ENCODE measurements at regions not wholly inside any gene's neighbourhood (a gene's known extent, or its start where the extent isn't known, plus 50 kb on each side); places are given as distances from the start of the nearest gene placed in this dataset.

- no peaks in the 10 kb centered on the region for H3K27me3 ChIP-seq (ENCODE audit: low read depth, low read length)
- H3K4me1 ChIP-seq (ENCODE audit: control insufficient read depth in 1 of 2, insufficient read depth in 2 of 2, low read length in 2 of 2) = peaks cover under 1 to 4% of the 10 kb centered on the region in 2 donors
- no peaks in the 10 kb centered on the region for H3K36me3 ChIP-seq (ENCODE audit: control insufficient read depth in 1 of 2, insufficient read depth in 2 of 2, low read length in 2 of 2)
- H3K9me3 ChIP-seq (ENCODE audit: control insufficient read depth in 1 of 2, low read length in 2 of 2) = no peaks in the 10 kb centered on the region
- H3K4me3 ChIP-seq (ENCODE audit: low read depth in 1 of 2, low read length in 2 of 2) = no peak overlapping the region
- no peak overlapping the region for H3K27ac ChIP-seq (ENCODE audit: low read length)
These were observed 121.3 kb upstream of the JUN start for GRCh38 chr1:58905126-58905490.

GRCh38 chr1:58905628-58906221 lies 121.9 kb upstream of the JUN start:
- no peak overlapping the region for H3K27ac ChIP-seq (ENCODE audit: low read length)
- peaks cover 0 to 4% of the 10 kb centered on the region in 2 donors for H3K4me1 ChIP-seq (ENCODE audit: control insufficient read depth in 1 of 2, insufficient read depth in 2 of 2, low read length in 2 of 2)
- H3K27me3 ChIP-seq (ENCODE audit: low read depth, low read length) = no peaks in the 10 kb centered on the region
- no peaks in the 10 kb centered on the region for H3K36me3 ChIP-seq (ENCODE audit: control insufficient read depth in 1 of 2, insufficient read depth in 2 of 2, low read length in 2 of 2)
- H3K9me3 ChIP-seq (ENCODE audit: control insufficient read depth in 1 of 2, low read length in 2 of 2) = no peaks in the 10 kb centered on the region
- H3K4me3 ChIP-seq (ENCODE audit: low read depth in 1 of 2, low read length in 2 of 2) = no peak overlapping the region

- H3K4me1 ChIP-seq (ENCODE audit: control insufficient read depth in 1 of 2, insufficient read depth in 2 of 2, low read length in 2 of 2) = peaks cover 0 to 4% of the 10 kb centered on the region in 2 donors
- H3K4me3 ChIP-seq (ENCODE audit: low read depth in 1 of 2, low read length in 2 of 2) = no peak overlapping the region
- H3K9me3 ChIP-seq (ENCODE audit: control insufficient read depth in 1 of 2, low read length in 2 of 2) = no peaks in the 10 kb centered on the region
- no peaks in the 10 kb centered on the region for H3K27me3 ChIP-seq (ENCODE audit: low read depth, low read length)
- H3K27ac ChIP-seq (ENCODE audit: low read length) = no peak overlapping the region
- no peaks in the 10 kb centered on the region for H3K36me3 ChIP-seq (ENCODE audit: control insufficient read depth in 1 of 2, insufficient read depth in 2 of 2, low read length in 2 of 2)
These were observed 123.6 kb upstream of the JUN start for GRCh38 chr1:58907398-58907797.

GRCh38 chr1:58908561-58909560 lies 125.0 kb upstream of the JUN start:
- Histone ChIP-seq H3K27ac (ENCODE audit: low read length) (no peak overlapping the region), H3K4me3 (ENCODE audit: low read depth in 1 of 2, low read length in 2 of 2) (no peak overlapping the region), H3K9me3 (ENCODE audit: control insufficient read depth in 1 of 2, low read length in 2 of 2) (no peaks in the 10 kb centered on the region), H3K4me1 (ENCODE audit: control insufficient read depth in 1 of 2, insufficient read depth in 2 of 2, low read length in 2 of 2) (no peaks in the 10 kb centered on the region), H3K36me3 (ENCODE audit: control insufficient read depth in 1 of 2, insufficient read depth in 2 of 2, low read length in 2 of 2) (no peaks in the 10 kb centered on the region), H3K27me3 (ENCODE audit: low read depth, low read length) (no peaks in the 10 kb centered on the region)

GRCh38 chr1:58909914-58910681 lies 126.3 kb upstream of the JUN start:
- no peaks in the 10 kb centered on the region for H3K36me3 ChIP-seq (ENCODE audit: control insufficient read depth in 1 of 2, insufficient read depth in 2 of 2, low read length in 2 of 2)
- H3K27ac ChIP-seq (ENCODE audit: low read length) = no peak overlapping the region
- H3K27me3 ChIP-seq (ENCODE audit: low read depth, low read length) = no peaks in the 10 kb centered on the region
- no peaks in the 10 kb centered on the region for H3K9me3 ChIP-seq (ENCODE audit: control insufficient read depth in 1 of 2, low read length in 2 of 2)
- H3K4me3 ChIP-seq (ENCODE audit: low read depth in 1 of 2, low read length in 2 of 2) = no peak overlapping the region
- H3K4me1 ChIP-seq (ENCODE audit: control insufficient read depth in 1 of 2, insufficient read depth in 2 of 2, low read length in 2 of 2) = no peaks in the 10 kb centered on the region

- no peak overlapping the region for H3K4me3 ChIP-seq (ENCODE audit: low read depth in 1 of 2, low read length in 2 of 2)
- H3K27ac ChIP-seq (ENCODE audit: low read length) = no peak overlapping the region
- no peaks in the 10 kb centered on the region for H3K27me3 ChIP-seq (ENCODE audit: low read depth, low read length)
- H3K9me3 ChIP-seq (ENCODE audit: control insufficient read depth in 1 of 2, low read length in 2 of 2) = no peaks in the 10 kb centered on the region
- H3K4me1 ChIP-seq (ENCODE audit: control insufficient read depth in 1 of 2, insufficient read depth in 2 of 2, low read length in 2 of 2) = no peaks in the 10 kb centered on the region
- H3K36me3 ChIP-seq (ENCODE audit: control insufficient read depth in 1 of 2, insufficient read depth in 2 of 2, low read length in 2 of 2) = no peaks in the 10 kb centered on the region
These were observed 128.1 kb upstream of the JUN start for GRCh38 chr1:58911841-58912499.

GRCh38 chr1:58914925-58915324 lies 131.1 kb upstream of the JUN start:
- Histone ChIP-seq H3K9me3 (ENCODE audit: control insufficient read depth in 1 of 2, low read length in 2 of 2) (no peaks in the 10 kb centered on the region), H3K4me3 (ENCODE audit: low read depth in 1 of 2, low read length in 2 of 2) (no peak overlapping the region), H3K36me3 (ENCODE audit: control insufficient read depth in 1 of 2, insufficient read depth in 2 of 2, low read length in 2 of 2) (no peaks in the 10 kb centered on the region), H3K27ac (ENCODE audit: low read length) (no peak overlapping the region), H3K4me1 (ENCODE audit: control insufficient read depth in 1 of 2, insufficient read depth in 2 of 2, low read length in 2 of 2) (no peaks in the 10 kb centered on the region), H3K27me3 (ENCODE audit: low read depth, low read length) (no peaks in the 10 kb centered on the region)

- H3K4me3 ChIP-seq (ENCODE audit: low read depth in 1 of 2, low read length in 2 of 2) = no peak overlapping the region
- no peaks in the 10 kb centered on the region for H3K36me3 ChIP-seq (ENCODE audit: control insufficient read depth in 1 of 2, insufficient read depth in 2 of 2, low read length in 2 of 2)
- H3K27me3 ChIP-seq (ENCODE audit: low read depth, low read length) = no peaks in the 10 kb centered on the region
- H3K9me3 ChIP-seq (ENCODE audit: control insufficient read depth in 1 of 2, low read length in 2 of 2) = no peaks in the 10 kb centered on the region
- H3K27ac ChIP-seq (ENCODE audit: low read length) = no peak overlapping the region
- peaks cover 0 to under 1% of the 10 kb centered on the region in 2 donors for H3K4me1 ChIP-seq (ENCODE audit: control insufficient read depth in 1 of 2, insufficient read depth in 2 of 2, low read length in 2 of 2)
These were observed 133.6 kb upstream of the JUN start for GRCh38 chr1:58917436-58917835.

GRCh38 chr1:58919226-58919958 lies 135.5 kb upstream of the JUN start:
- no peaks in the 10 kb centered on the region for H3K9me3 ChIP-seq (ENCODE audit: control insufficient read depth in 1 of 2, low read length in 2 of 2)
- H3K4me3 ChIP-seq (ENCODE audit: low read depth in 1 of 2, low read length in 2 of 2) = no peak overlapping the region
- peaks cover 0 to 7% of the 10 kb centered on the region in 2 donors for H3K4me1 ChIP-seq (ENCODE audit: control insufficient read depth in 1 of 2, insufficient read depth in 2 of 2, low read length in 2 of 2)
- no peak overlapping the region for H3K27ac ChIP-seq (ENCODE audit: low read length)
- no peaks in the 10 kb centered on the region for H3K27me3 ChIP-seq (ENCODE audit: low read depth, low read length)
- H3K36me3 ChIP-seq (ENCODE audit: control insufficient read depth in 1 of 2, insufficient read depth in 2 of 2, low read length in 2 of 2) = no peaks in the 10 kb centered on the region

GRCh38 chr1:58919959-58920321 lies 136.1 kb upstream of the JUN start:
- Histone ChIP-seq H3K27ac (ENCODE audit: low read length) (no peak overlapping the region), H3K36me3 (ENCODE audit: control insufficient read depth in 1 of 2, insufficient read depth in 2 of 2, low read length in 2 of 2) (no peaks in the 10 kb centered on the region), H3K9me3 (ENCODE audit: control insufficient read depth in 1 of 2, low read length in 2 of 2) (no peaks in the 10 kb centered on the region), H3K27me3 (ENCODE audit: low read depth, low read length) (no peaks in the 10 kb centered on the region), H3K4me3 (ENCODE audit: low read depth in 1 of 2, low read length in 2 of 2) (no peak overlapping the region), H3K4me1 (ENCODE audit: control insufficient read depth in 1 of 2, insufficient read depth in 2 of 2, low read length in 2 of 2) (peaks cover 0 to 7% of the 10 kb centered on the region in 2 donors)

Data from muscle layer of duodenum (tissue), 2 donors.